ENCODE measurements at regions not wholly inside any gene's neighbourhood (a gene's known extent, or its start where the extent isn't known, plus 50 kb on each side); places are given as distances from the start of the nearest gene placed in this dataset.
"Not testable (repeated sequence)": the region's sequence is repeated elsewhere in the genome, so short reads cannot be mapped to it uniquely, and the experiment has no call there.

GRCh38 chr18:76633588-76634269 is 138.7 kb upstream of the ZNF516 start:
- DNase-seq = no peak

- DNase-seq = no peak
Measured at GRCh38 chr18:76627444-76627843, 132.4 kb upstream of the ZNF516 start.

- DNase-seq = no peak
Measured at GRCh38 chr18:76626991-76627390, 131.9 kb upstream of the ZNF516 start.

DNA sequence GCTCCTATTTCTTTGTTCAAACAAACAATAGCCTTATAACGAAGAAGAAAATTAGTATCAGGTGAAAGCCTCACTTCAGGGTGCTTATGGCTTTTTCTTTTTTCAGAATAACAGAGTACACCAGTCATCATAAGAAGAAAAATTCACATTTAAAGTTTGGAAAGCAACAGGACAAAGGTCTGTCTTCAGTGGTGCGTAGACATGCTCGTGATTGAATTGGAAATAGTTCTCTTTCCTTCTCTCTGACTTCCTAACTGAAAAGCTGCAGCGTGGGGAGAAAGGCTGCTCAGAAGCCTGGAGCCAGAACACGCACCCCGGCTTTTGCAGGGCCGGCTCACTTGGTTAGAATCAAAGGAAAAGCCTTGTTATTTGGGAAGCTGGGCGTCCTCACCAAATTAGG is 127.6 kb upstream of the ZNF516 start:
- DNase-seq = no peak

DNA sequence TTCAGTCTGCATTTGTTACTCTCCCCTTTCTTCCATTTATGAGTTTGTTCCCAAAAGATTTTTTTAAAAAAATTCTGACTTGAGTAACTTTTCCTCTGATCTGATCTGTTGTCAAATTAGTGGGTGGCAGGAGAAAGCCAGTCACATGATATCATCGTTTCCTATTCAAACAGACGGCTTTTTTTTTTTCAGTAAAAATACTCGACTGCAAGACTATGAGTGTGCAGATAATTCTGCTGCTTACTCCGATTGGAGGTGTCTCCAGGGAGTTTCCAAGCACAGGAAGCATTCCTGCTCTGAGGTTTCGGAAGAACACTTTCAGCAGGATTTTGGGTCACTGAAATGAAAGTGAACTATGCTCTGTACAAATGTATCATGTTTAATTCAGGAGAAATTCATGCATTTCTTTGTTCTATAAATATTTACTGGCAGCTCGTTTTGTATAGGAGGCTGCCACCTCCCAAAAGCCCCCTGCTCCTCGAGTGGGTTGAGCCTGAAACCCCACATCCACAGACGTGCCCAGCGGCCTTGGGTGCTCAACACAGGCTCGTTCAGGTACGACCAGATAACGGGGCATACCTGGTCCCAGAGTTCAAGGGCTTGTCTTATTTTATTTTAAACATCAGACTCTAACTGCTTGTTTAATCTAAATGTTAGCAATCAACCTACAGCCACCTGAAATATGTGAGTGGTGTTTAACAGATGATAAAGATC is 126.9 kb upstream of the ZNF516 start:
- no peak for DNase-seq

GRCh38 chr18:76621226-76621625 is 126.2 kb upstream of the ZNF516 start:
- DNase-seq = no peak

GRCh38 chr18:76620321-76621170 is 125.5 kb upstream of the ZNF516 start:
- DNase-seq = peak; percentile 94

GRCh38 chr18:76619621-76620315 is 124.7 kb upstream of the ZNF516 start:
- DNase-seq = peak; percentile 91

GRCh38 chr18:76619261-76619620 is 124.2 kb upstream of the ZNF516 start:
- DNase-seq = peak; percentile 74

DNA sequence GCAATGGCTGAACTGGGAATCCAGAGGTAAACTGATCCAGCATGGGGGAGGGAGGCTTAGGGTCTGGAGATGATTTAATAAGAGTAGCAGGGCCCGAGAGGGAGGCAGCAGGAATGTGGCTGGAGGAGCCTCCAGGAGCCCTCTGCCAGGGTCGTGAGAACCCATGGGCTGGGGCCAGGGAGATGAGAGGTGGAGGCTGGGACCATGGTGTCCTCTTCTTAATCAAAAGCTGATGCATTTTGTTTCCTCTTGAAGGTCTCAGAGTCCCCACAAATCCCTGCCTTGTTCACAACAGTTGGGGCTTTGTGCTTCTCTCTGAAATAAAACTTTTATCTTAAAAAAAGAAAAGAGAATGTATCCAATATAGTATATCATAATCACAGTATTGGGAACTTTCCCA is 123.7 kb upstream of the ZNF516 start:
- no peak for DNase-seq

- no peak for DNase-seq
Measured at GRCh38 chr18:76616373-76616772, 121.3 kb upstream of the ZNF516 start.

GRCh38 chr18:76615065-76615733 is 120.2 kb upstream of the ZNF516 start:
- DNase-seq = no peak

GRCh38 chr18:76613755-76614120 is 118.7 kb upstream of the ZNF516 start:
- no peak for DNase-seq

DNA sequence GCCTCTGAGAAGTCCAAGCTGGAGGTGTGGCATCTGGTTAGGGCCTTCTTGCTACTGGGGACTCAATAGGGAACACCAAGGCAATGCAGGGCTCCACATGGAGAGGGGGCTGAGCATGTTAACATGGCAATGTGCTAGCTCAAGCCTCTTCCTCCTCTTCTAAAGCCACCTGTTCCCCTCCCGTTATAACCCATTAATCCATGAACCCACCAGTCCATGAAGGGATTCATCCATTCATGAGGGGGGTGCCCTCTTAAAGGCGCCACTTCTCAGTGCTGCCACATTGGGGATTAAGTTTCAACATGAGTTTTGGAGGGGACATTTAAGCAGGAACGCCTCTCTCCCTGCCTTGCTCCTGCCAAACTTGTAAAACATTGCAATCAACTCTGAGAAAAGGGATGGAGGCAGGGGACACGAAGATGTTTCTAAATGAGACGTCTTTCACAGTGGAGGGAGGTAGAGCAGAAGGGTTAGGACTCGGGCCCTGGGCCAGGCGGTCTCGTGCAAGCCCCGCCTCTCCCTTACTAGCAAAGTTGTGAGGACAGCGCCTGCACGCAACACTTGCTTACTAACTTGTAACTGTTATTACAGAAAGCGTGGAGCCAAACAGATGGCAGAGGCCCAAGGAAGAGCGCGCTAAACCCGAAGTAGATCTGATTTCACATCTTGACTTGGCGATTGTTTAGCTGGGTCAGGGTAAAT is 118.2 kb upstream of the ZNF516 start:
- no peak for DNase-seq

GRCh38 chr18:76611750-76612045 is 116.7 kb upstream of the ZNF516 start:
- DNase-seq = not testable (repeated sequence)

- DNase-seq = no peak
Measured at GRCh38 chr18:76610933-76611749, 116.1 kb upstream of the ZNF516 start.

DNA sequence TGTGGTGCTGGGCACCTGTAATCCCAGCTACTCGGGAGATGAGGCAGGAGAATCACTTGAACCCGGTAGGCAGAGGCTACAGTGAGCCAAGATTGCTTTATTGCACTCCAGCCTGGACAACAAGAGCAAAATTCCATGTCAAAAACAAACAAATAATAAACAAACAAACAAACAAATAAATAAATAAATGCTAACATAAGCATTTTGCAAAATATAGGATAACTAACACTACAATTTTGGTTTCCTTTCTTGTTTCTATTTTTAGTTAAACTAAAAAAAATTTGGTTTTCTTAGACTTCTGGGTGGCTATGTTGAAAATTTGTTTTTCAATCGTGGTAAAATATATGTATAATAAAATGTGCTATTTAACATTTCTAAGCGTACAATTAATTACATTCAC is 115.0 kb upstream of the ZNF516 start:
- no peak for DNase-seq

- no peak for DNase-seq
Measured at GRCh38 chr18:76605341-76605929, 110.4 kb upstream of the ZNF516 start.

DNA sequence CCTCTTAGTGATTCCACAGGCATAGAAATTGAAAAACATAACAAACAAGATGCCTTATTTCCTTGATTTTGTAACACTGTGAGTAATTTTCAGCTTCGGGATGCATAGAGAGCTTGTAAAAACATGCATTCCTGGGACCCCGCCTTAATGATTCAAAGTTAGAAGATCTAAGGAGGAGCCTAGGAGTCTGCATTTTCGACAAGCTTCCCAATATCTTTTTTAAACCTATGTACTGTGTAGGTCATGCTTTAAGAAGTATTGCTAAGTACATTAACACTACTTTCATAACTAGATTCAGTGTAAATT is 109.8 kb upstream of the ZNF516 start:
- no peak for DNase-seq

- no peak for DNase-seq
Measured at GRCh38 chr18:76604108-76604934, 109.3 kb upstream of the ZNF516 start.

Measured in islet precursor cell (in vitro differentiated cells).